ENCODE measurements at regions not wholly inside any gene's neighbourhood (a gene's known extent, or its start where the extent isn't known, plus 50 kb on each side); places are given as distances from the start of the nearest gene placed in this dataset.

DNA sequence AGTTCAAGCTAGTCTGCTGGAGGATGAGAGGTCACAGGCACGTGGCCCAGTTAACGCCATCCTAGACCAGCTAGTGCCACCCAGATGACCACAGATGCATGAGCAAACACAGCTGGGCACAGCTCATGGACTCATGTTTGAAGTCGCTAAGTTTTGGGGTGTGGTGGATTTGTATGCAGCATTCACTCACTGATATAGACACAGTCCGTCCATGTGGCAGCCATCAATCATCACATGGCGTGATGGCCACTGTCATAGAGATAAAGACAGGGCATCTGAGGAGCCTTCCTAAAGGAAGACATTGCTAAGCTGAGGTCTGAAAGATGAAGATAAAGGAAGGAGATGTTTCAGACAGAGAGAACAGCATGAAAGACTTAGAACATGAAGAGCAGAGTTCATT is 154.4 kb upstream of the JAG1 start:
- Histone ChIP-seq H3K9me3 (ENCODE audit: low read length) (no peaks in the 10 kb centered on the region), H3K4me3 (ENCODE audit: low read length) (no peak overlapping the region), H3F3A (ENCODE audit: insufficient read depth, low read length, poor library complexity, severe bottlenecking) (no peaks in the 10 kb centered on the region), H3K27ac (ENCODE audit: low read length) (no peak overlapping the region), H2AFZ (ENCODE audit: low read depth, low read length) (no peak overlapping the region), H3K9ac (ENCODE audit: low read length) (no peak overlapping the region), H3K36me3 (ENCODE audit: insufficient read depth, low read length) (no peaks in the 10 kb centered on the region), H3K9me2 (ENCODE audit: insufficient read depth, low read length) (no peaks in the 10 kb centered on the region), H3K79me2 (replicated peaks; ENCODE audit: insufficient read depth, low read length) (no peaks in the 10 kb centered on the region), H3K4me2 (ENCODE audit: low read length) (no peak overlapping the region), H4K20me1 (ENCODE audit: insufficient read depth) (no peaks in the 10 kb centered on the region), H3K27me3 (ENCODE audit: insufficient read depth, low read depth, low read length) (no peaks in the 10 kb centered on the region)
- TF ChIP-seq MXI1 (conservative IDR thresholded peaks at IDR 0.05; ENCODE audit: poor library complexity, severe bottlenecking) (no peak), SMC3 (conservative IDR thresholded peaks at IDR 0.05; ENCODE audit: poor library complexity) (no peak), RAD21 (conservative IDR thresholded peaks at IDR 0.05) (no peak), POLR2AphosphoS5 (IDR thresholded peaks at IDR 0.05) (no peak), EP300 (conservative IDR thresholded peaks at IDR 0.05; ENCODE audit: poor library complexity, severe bottlenecking) (no peak), TAF1 (IDR thresholded peaks at IDR 0.05; ENCODE audit: low read depth) (no peak), EZH2 (IDR thresholded peaks at IDR 0.05; ENCODE audit: borderline replicate concordance, insufficient read depth, low read length, poor library complexity, severe bottlenecking) (no peak)
- TF ChIP-seq, protein P1, sequence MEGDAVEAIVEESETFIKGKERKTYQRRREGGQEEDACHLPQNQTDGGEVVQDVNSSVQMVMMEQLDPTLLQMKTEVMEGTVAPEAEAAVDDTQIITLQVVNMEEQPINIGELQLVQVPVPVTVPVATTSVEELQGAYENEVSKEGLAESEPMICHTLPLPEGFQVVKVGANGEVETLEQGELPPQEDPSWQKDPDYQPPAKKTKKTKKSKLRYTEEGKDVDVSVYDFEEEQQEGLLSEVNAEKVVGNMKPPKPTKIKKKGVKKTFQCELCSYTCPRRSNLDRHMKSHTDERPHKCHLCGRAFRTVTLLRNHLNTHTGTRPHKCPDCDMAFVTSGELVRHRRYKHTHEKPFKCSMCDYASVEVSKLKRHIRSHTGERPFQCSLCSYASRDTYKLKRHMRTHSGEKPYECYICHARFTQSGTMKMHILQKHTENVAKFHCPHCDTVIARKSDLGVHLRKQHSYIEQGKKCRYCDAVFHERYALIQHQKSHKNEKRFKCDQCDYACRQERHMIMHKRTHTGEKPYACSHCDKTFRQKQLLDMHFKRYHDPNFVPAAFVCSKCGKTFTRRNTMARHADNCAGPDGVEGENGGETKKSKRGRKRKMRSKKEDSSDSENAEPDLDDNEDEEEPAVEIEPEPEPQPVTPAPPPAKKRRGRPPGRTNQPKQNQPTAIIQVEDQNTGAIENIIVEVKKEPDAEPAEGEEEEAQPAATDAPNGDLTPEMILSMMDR (IDR thresholded peaks at IDR 0.05; ENCODE audit: poor library complexity, severe bottlenecking), result no peak
- TF ChIP-seq, protein P2, sequence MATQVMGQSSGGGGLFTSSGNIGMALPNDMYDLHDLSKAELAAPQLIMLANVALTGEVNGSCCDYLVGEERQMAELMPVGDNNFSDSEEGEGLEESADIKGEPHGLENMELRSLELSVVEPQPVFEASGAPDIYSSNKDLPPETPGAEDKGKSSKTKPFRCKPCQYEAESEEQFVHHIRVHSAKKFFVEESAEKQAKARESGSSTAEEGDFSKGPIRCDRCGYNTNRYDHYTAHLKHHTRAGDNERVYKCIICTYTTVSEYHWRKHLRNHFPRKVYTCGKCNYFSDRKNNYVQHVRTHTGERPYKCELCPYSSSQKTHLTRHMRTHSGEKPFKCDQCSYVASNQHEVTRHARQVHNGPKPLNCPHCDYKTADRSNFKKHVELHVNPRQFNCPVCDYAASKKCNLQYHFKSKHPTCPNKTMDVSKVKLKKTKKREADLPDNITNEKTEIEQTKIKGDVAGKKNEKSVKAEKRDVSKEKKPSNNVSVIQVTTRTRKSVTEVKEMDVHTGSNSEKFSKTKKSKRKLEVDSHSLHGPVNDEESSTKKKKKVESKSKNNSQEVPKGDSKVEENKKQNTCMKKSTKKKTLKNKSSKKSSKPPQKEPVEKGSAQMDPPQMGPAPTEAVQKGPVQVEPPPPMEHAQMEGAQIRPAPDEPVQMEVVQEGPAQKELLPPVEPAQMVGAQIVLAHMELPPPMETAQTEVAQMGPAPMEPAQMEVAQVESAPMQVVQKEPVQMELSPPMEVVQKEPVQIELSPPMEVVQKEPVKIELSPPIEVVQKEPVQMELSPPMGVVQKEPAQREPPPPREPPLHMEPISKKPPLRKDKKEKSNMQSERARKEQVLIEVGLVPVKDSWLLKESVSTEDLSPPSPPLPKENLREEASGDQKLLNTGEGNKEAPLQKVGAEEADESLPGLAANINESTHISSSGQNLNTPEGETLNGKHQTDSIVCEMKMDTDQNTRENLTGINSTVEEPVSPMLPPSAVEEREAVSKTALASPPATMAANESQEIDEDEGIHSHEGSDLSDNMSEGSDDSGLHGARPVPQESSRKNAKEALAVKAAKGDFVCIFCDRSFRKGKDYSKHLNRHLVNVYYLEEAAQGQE (IDR thresholded peaks at IDR 0.05; ENCODE audit: borderline replicate concordance), result no peak

GRCh38 chr20:10832141-10832540 is 158.3 kb upstream of the JAG1 start:
- no peak overlapping the region for H2AFZ ChIP-seq (ENCODE audit: low read depth, low read length)

More at GRCh38 chr20:10832141-10832540, 158.3 kb upstream of the JAG1 start:
- H3K36me3 ChIP-seq (ENCODE audit: insufficient read depth, low read length), result no peaks in the 10 kb centered on the region
- no peaks in the 10 kb centered on the region for H3K9me3 ChIP-seq (ENCODE audit: low read length)
- TF ChIP-seq MXI1 (conservative IDR thresholded peaks at IDR 0.05; ENCODE audit: poor library complexity, severe bottlenecking) (no peak), EZH2 (IDR thresholded peaks at IDR 0.05; ENCODE audit: borderline replicate concordance, insufficient read depth, low read length, poor library complexity, severe bottlenecking) (no peak), RAD21 (conservative IDR thresholded peaks at IDR 0.05) (no peak), SMC3 (conservative IDR thresholded peaks at IDR 0.05; ENCODE audit: poor library complexity) (no peak), EP300 (conservative IDR thresholded peaks at IDR 0.05; ENCODE audit: poor library complexity, severe bottlenecking) (no peak), TAF1 (IDR thresholded peaks at IDR 0.05; ENCODE audit: low read depth) (no peak), POLR2AphosphoS5 (IDR thresholded peaks at IDR 0.05) (no peak)
- TF ChIP-seq, protein P1 (IDR thresholded peaks at IDR 0.05; ENCODE audit: poor library complexity, severe bottlenecking), result no peak
- TF ChIP-seq, protein P2 (IDR thresholded peaks at IDR 0.05; ENCODE audit: borderline replicate concordance), result no peak
- no peaks in the 10 kb centered on the region for H4K20me1 ChIP-seq (ENCODE audit: insufficient read depth)
- no peak overlapping the region for H3K27ac ChIP-seq (ENCODE audit: low read length)
- no peak overlapping the region for H3K4me3 ChIP-seq (ENCODE audit: low read length)
- H3K27me3 ChIP-seq (ENCODE audit: insufficient read depth, low read depth, low read length), result no peaks in the 10 kb centered on the region
- H3K9me2 ChIP-seq (ENCODE audit: insufficient read depth, low read length), result no peaks in the 10 kb centered on the region
- H3K9ac ChIP-seq (ENCODE audit: low read length), result no peak overlapping the region
- no peak overlapping the region for H3K4me2 ChIP-seq (ENCODE audit: low read length)
- no peaks in the 10 kb centered on the region for H3K79me2 ChIP-seq (replicated peaks; ENCODE audit: insufficient read depth, low read length)
- no peaks in the 10 kb centered on the region for H3F3A ChIP-seq (ENCODE audit: insufficient read depth, low read length, poor library complexity, severe bottlenecking)

Measured in neural cell (in vitro differentiated cells).